Stimulated activated CD8-positive, alpha-beta memory T cell treated with anti-CD3 and anti-CD28 coated beads, Interleukin-4, amount 100 ng/mL, for 48 hours (primary cell): ENCODE measurements at regions not wholly inside any gene's neighbourhood (a gene's known extent, or its start where the extent isn't known, plus 50 kb on each side); places are given as distances from the start of the nearest gene placed in this dataset.
"Not testable (repeated sequence)": the region's sequence is repeated elsewhere in the genome, so short reads cannot be mapped to it uniquely, and the experiment has no call there.

Source experiments
- DNase-seq: peaks from one replicate; pipeline ENCODE4 v3.0.0-alpha.2; 2020

DNA sequence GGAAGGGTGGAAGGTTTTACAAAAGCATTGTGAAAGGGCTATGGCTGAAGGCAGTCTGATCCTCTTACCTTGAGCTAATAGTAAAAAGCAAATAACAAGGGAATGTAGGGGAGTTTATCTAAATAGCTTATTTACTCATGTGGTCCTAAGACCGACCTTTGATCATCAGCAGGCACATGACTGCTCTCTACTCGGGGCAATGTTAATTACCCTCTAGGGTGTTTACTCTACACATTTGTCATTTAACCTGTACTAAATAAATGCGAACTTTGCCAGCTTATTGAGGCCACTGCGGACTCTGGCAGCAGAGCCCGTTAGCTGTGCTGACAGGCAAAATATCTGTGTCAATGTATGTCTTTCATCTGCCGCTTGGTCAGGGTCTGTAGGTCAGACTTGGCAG lies 768.3 kb upstream of the ATXN7L3B start:
- no peak for DNase-seq

DNA sequence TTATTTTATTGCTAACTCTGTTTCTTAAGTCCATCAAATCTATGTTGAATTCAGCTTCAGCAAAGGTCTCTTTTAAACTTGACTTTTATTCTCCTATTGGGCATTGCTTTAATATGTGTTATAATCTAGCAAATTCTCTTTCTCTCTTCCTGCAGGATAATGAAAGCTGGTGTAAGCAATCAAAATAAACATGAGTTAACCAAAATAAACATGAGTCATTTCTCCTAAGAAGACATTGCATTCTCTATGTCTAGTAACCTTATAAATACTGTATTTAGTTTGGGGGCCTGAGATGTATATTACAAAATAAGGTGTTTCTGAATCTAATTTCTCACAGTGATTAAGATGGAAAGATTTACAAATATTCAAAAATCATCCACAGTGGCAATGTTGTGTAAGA lies 739.1 kb upstream of the ATXN7L3B start:
- no peak for DNase-seq

- DNase-seq = no peak
These were observed 722.5 kb upstream of the ATXN7L3B start for GRCh38 chr12:73815072-73815645.

DNA sequence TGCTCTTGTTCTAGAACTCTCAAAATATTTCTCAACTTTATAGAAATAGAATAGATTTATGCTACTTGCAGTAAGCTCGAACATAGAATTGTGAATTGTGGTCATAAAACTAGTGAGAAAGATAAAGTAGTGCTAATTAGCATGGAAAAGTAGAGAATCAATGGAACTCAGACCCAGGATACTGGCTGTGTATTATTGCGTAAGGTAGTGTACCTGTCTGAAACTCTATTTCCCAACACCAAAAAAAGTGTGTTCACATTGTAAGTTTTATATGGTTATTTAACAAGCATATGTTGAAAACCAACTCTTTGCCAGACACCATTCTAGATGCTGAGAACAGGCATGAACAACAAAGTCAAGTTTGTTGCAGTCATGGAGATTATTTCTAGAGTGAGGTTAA lies 720.5 kb upstream of the ATXN7L3B start:
- no peak for DNase-seq

GRCh38 chr12:73833746-73834145 lies 703.9 kb upstream of the ATXN7L3B start:
- no peak for DNase-seq

GRCh38 chr12:73841963-73842362 lies 695.7 kb upstream of the ATXN7L3B start:
- no peak for DNase-seq

- DNase-seq = no peak
These were observed 674.1 kb upstream of the ATXN7L3B start for GRCh38 chr12:73863546-73863945.

- no peak for DNase-seq
These were observed 670.5 kb upstream of the ATXN7L3B start for GRCh38 chr12:73867147-73867546.

- not testable (repeated sequence) for DNase-seq
These were observed 660.3 kb upstream of the ATXN7L3B start for GRCh38 chr12:73877291-73877690.

DNA sequence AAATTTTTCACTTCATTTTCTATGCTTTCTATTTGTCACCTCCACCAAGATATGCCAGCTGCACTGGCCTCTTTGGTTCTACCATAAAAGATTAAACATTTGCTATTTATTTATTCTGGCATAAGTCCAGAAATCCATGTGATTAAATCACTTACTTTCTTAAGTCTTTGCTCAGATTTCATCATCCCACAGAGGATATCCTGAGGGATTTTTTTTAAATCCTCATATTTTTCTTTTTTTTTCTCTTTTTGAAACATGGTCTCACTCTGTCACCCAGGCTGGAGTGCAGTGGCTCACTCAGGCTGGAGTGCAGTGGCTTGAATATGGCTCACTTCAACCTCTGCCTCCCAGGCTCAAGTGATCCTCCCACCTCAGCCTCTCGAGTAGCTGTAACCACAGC lies 645.4 kb upstream of the ATXN7L3B start:
- DNase-seq = no peak

DNA sequence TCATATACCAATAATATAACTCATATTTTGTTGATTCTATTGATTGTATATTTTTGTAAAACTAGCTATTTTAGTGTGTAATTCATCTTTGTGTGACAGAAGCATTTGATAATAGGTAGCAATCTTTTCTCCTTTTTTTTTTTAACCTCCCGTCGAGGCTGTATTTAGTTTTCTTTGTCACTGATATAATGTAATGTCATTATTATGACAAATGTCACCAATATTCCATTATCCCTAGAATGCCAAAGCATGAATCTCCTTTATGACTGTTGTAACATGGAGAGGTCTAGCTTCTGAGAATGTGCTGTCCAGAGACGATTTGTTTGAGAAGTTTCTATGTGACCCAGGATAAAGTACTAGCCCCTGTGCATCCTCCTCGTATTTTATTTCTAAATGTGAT lies 639.0 kb upstream of the ATXN7L3B start:
- no peak for DNase-seq

- DNase-seq = no peak
These were observed 635.4 kb upstream of the ATXN7L3B start for GRCh38 chr12:73902260-73902659.

- no peak for DNase-seq
These were observed 630.9 kb upstream of the ATXN7L3B start for GRCh38 chr12:73906757-73907156.

GRCh38 chr12:73935817-73936216 lies 601.8 kb upstream of the ATXN7L3B start:
- DNase-seq = no peak

DNA sequence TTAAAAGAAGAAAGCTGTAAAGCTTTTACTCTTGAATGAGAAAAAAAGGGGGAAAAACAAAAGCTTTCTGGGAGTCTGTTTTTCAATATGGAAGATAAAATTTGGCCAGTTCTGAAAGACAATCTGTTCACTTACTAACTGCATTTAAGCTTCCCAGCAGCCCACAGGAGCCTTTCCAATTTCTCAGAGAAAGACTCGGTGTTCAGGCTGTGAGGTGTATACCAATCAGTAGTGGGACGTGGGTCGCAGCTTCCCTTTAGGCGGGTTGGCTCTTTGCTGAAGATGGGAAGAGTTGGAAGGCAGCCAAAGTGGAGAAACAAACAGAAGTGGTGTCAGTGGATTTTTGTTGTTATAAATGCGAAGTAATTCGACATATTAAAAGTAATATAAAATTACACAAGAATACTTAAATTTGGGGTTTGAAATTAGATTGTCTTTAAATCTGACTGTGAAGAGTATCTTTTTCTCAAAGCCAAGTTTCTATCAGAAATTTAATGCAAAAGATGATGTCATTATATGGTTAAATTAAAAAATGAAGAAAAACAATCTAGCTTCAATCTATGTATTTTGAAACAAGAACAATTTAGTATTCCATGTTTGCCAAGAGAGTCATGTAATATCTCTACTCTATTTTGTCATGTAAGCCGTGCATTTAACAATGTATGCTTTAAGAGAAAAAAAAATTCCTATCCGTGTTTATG lies 590.2 kb upstream of the ATXN7L3B start:
- no peak for DNase-seq

DNA sequence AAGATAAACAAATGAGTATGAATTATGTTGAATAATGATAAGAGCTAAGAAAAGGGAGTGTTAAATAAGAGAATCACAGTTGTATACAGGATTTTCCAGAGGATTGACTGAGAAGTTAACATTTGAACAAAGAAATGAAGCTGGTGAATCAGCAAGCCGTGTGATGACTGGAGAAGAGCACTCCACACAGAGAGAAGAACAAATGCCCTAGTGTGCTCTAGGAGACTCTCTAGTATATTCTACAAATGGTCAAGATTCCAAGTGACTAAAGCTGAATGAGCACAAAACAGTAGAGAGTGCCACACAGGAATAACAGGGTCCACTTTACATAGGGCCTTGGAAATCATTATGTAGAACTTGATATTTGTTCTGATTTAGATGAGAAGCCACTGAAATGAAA lies 587.1 kb upstream of the ATXN7L3B start:
- DNase-seq = no peak

DNA sequence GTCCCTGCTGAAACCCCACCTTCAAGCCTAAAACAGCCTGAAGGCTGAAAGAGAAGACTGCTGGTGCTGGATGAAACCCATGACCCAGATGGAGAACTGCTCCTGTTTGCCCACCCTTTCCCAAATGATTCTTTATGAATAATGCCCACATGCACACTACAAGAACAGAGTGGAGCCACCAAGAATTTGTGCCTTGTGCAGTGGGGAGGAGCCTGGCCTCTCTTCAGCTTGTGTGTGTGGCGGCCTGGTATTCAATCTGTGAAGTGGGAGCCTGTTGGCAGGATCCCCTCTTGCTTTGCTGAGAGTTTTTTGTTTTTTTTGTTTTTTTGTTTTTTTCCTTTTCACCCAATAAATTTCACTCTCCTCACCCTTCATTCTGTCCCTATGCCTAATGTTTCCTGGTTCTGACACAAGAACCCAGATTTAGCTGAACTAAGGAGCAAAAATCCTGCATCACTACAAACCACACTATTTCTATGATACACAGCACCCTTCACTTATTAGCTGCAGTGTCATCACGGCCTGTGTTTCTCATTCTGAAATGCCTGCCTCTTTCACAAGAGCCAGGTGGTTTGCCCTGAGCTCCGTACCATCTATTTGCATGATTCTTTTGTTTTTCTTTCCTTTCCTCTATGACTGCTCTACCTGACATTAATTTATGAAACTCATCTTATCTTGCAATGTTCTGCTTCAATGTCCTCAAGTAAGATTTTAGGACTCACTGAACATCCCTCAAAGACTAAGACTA lies 585.5 kb upstream of the ATXN7L3B start:
- no peak for DNase-seq

DNA sequence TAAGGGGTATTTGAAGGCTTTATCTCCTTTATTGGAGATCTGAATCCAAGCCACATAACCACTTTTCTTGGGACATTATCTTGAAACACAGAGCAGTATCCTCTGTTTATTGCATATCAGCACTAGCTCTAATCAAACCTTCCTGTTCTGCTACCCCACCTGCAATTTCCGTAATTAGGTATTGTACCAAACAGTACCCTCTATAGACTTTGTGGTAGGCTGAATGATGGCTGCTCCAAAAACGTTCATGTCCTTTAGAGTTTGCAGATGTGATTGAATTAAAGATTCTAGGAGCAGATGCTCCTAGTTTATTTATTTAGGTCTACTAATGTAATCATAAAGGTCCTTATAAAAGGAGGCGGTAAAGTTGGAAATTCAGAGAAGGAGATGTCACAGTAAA lies 573.0 kb upstream of the ATXN7L3B start:
- DNase-seq = no peak

DNA sequence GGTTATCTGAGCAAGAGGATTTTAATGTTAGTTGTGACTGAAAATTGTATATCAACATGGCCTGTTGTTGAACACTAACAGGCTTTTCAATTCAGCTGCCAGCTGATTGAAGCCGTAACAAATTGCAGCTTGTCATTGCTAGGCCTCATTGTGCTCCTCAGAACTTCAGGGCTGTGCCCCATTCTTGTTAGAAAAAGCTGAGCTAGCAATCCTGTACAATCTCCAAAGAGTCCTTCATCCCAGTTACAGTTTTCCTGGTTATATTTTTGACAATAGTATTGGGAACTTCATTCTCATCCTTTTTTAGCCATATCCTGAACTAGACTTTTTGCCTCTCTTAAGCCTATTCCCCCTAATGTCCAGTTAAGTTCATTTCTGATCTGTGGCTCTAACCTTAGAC lies 564.1 kb upstream of the ATXN7L3B start:
- no peak for DNase-seq

DNA sequence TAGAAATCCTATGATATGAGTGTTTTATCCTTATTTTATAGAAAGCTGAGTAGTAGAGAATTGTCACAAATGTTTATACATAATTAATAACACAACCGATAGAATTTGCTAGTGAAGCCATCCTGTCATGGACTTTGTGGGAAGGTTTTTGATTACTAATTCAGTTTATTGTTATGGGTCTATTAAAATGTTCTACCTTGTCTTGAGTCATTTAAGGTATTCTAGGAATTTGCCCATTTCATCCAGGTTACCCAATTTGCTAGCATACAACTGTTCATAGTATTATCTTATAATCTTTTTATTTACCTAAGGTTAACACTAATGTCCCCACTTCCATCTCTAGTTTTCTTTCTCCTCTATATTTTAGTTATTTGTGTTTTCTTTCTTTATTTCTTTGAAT lies 553.1 kb upstream of the ATXN7L3B start:
- no peak for DNase-seq

DNA sequence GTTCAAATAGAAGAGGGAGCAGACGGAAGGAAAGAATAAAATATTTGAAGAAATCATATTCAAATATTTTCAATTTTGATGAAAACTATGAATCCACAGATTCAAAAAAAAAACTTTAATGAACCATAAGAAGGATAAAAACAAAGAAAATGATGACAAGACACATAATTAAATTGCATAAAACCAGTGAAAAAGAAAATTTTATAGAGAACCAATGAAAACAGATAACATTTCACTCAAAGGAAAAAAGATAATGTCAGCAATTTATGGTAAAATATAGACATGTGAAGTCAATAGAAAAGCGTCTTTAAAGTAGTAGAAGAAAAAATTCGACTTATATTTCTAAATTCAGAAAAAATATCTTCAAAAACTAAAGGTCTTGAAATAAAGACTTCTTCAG lies 546.5 kb upstream of the ATXN7L3B start:
- no peak for DNase-seq

DNA sequence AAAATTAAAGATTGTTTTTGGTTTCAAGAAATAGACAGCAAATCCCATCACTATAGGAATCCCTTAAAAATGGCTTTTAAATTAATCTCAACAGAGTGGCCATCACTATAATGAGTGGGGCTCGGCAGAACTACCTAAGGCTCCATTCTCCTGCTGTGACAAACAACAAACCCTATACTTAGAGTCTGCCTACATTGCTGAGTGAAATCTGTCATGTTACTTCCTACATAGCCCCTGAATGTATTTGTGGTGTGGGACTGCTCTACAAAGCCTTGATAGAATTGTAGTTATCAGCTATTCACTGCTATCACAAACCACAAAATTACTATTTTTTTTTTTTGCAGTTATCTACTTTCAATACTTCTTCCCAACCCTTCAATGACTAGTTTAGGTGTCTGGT lies 538.7 kb upstream of the ATXN7L3B start:
- no peak for DNase-seq

DNA sequence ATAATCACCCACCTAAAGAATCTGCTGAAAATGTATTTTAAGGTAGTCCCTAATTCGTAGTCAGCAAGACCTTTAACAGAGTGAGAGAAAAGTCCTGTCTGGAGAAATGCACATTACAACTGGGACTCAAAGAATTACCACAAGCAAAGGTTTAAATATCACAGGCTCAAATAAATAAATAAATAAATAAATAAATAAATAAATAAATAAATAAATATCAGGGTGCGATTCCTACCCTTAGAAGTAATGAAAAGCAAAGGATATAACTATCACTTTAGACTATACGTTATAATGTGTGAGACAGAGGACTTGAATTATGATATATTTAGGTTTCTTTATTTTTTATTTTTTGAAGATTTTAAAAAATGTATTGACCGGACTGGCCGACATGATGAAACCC lies 522.5 kb upstream of the ATXN7L3B start:
- no peak for DNase-seq

GRCh38 chr12:74016324-74016723 lies 521.3 kb upstream of the ATXN7L3B start:
- DNase-seq = not testable (repeated sequence)
